COLO829 (cell line): ENCODE measurements at regions not wholly inside any gene's neighbourhood (a gene's known extent, or its start where the extent isn't known, plus 50 kb on each side); places are given as distances from the start of the nearest gene placed in this dataset.

Experiments used
- DNase-seq: peaks from one replicate; pipeline ENCODE4 v3.0.0; 2012; ENCODE audit warnings: low spot score

DNA sequence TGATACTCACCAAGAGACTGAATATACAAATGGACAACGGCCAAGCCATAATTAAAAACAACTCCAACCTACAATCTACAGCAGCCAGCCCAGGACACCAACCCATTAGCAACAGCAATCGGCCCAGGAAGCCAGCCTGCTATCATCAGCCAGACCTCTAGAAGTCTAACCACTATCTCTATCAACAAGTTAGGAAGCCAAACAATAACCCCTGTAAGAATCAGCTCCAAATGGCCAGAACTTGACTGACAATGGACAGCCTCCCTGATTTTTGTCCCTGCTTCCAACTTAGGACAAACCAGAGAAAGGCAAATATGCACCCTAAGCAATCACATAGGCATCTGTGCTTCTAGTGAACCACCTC is 511.8 kb upstream of the JARID2 start:
- no peak for DNase-seq

DNA sequence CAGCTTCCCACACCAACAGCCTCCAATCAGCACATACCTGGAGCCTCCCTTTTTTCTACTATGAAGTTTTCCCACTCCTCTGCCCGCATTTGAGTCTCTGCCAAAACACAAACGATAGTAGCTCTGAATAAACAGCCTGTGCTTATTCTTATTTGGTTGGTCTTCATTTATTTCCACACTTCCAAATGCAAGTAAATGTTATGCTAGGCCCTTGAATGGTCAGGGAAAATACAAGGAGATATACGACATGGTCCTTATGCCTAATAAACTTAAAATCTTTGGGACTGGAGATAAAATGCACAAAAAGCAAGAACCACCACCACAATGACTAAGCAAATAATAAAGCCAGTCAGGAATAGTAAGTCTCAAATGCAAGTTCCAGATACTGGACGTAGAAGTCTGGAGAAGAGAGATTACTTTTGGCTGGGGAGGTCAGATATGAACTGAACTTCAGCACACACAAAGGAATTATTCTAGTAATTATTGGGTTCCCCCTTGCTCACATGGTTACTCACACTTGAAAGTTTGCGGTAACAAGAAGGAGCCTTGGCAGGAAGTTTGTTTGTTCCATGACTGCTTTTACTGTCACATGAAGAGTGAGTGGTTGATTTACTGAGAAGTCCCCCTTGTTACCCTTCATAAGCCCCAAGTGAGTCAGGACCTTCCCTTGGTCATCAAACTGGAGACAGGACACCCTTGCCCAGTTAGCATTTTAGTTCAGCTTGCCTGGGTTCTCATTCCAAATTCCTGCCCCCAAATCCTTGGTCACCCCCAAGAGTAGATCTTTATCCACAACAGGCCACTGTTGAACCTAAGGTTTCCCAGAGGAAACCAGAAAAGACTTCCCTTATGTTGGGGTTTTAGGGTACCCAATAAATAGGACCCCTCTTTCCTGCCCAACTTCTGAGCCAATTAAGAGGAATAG is 511.2 kb upstream of the JARID2 start:
- DNase-seq = peak; percentile 93

DNA sequence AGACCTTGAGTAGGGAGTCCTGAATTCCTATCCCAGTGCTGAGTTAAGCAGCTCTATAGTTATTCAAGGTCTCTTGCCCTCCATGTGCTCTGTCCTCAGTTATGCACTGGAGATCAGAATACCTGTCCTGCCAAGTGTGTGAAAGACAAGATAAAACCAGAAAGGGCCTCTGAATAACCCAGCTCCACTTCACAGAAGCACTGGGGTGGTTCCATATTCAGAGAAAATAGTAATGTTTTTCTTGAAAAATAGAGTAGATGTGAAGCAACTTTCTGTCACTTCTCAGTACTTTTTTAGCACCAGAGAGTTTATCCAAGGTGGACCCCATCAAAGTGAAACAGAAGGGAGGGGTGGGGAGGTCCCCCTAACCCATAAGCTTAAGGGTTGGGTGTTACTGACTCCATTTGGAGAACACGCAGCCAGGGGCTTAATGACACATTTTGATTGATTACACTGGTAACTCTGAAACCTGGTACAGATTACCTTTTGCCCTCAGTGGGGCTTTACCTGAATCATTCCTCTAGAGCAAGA is 509.8 kb upstream of the JARID2 start:
- DNase-seq = no peak

DNA sequence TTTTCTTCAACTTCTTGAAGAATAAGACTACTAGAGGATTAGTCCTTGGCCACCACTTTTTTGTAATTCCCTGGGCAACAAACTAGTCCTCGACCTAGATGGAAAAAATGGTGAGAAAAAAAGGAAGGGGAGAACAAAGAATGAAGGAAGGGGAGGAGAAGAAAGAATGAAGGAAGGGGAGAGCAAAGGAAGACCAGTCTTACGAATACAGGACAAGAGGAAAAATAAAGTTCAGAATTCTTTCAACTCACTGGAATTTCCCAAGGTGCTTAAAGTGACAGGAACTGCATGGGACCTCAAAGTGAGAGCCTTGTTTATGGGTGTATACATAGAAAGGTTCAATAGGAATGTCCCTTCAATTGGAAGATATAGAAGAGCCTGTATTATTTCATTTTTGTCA is 509.3 kb upstream of the JARID2 start:
- no peak for DNase-seq

DNA sequence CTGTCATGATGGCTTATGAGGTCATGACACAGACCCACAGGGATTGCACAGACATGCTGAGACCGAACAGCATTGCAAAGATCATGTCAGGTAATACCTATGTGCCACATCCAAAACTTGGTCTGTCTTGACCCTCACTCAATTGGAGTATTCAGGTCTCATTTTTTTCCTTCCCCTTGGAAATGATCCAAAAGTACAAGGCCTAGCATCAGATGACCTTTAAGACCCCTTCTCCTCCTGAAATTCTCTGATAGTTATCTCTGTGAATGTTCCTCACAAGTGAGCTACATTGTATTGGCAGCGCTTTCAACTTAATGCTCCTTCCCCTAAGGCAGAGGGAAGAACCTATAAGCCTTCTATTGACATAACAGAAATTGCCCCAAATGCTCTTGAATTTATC is 507.4 kb upstream of the JARID2 start:
- no peak for DNase-seq

DNA sequence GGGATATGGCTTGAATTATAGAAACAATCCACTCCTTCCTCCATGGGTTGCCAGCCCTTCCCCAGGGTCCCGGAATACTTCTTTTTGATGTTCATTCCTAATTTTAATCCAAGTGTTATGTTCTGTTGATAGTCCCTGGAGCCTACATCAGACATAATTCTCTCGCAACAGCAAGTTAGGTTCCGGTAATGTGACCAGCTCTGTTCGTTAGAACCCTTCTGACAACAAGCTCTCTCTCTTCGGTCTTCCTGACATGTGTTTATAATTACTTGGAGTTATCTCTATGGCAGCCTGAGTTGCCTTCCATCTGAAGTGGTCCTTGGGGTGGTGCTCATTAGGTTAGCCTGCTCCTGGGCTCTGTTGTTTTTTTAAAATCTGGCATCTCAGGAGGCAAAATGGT is 506.9 kb upstream of the JARID2 start:
- no peak for DNase-seq

DNA sequence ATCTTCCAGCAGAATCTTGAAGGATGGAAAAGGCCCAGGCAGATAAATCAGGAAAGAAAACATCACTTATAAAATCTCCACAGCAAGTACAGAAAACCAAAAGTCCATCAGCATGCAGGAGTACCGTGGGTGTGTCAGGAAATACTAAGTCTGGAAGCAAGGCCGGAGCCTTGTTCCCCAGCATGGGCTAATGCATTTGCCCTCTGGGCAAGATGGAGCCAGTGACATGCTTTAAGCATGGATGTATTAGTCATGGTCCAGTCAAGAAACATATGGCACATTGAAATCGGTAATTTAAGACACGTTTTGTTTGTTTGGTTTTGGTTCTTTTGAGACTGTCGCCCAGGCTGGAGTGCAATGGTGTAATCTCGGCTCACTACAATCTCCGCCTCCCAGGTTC is 506.0 kb upstream of the JARID2 start:
- DNase-seq = no peak

DNA sequence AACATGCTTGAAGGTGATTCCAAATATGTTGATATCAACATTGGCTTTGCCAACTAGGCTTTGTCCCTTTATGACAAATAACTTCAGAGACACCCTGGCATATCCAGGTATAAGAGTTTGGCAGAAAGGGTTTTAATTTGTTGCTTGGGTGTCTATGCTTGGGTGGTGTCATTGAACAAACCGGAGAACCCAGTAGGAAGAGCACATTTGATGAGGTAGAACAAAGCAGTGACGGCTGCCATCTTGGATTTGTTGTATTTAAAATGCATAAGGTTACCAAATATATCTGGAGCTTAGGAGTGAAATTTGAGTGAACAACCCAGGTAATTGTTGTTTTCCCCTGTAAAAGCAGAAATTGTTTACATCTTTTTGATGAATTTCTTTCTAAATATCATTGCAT is 503.7 kb upstream of the JARID2 start:
- DNase-seq = no peak

DNA sequence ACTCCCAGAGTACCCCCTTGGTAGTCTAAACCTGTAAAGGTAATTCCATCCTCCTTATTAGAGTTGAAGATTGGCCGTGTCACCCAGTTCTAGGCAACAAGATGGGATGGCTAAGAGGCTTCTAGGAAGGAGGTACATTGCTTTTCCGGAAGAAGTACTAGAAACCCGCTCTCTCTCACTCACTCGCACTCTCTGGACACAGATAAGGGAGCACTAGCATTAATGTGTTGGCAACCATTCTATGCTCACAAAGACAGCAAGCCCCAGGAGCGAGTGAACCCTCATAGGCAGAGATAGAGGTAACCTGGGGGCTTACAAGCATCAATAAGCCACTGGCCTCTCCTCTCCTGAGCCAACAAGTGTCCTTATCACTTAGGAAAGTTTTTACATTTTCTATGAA is 503.2 kb upstream of the JARID2 start:
- no peak for DNase-seq

DNA sequence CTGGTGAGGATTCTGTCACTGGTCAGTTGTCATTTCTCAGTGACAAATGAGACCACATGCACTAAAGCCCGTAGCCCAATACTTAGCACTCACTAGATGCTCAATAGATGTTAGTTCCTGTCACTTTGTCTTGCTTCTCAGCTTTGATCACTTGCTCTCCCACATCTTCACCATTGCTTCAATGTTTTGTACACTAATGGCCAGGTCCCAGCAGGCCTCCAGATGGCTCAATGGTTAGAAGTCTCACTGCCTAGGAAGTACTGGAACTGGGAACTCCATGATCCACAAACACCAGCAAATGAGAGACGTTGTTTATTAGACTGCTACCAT is 502.8 kb upstream of the JARID2 start:
- no peak for DNase-seq

DNA sequence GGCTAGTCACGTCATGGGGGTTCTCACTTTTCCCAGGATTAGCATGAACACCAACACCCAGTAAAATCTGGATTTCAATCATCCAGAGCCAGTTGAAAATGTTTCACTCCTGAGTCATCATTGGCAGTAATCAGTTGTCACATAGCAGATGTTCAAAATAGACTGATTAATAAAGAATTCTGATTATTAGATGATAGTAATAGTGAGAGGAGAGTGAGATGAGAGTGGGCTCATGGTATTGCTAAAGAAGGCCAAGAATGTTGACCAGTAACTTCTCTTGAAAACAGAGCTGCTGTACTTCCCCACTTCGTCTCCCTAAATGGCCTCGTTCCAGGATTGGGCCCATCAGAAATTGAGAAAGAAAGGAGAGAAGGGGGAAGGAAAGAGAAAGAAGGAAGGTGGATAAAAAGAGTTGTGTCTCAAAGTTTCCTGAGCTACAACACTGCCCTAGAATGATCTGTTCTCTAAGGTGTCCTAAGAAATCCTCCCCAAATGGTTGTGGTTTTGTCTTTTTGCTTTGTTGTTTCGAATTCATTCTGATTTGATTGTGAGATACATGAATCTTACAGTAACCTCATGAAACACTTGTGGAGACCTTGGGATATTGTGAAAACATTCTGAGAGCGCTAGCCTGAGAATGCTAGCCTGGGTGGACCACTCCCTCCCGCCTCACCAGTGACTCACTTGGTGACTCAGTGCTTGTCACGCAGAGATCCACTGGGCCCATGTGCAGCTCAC is 502.2 kb upstream of the JARID2 start:
- DNase-seq = peak; percentile 76

DNA sequence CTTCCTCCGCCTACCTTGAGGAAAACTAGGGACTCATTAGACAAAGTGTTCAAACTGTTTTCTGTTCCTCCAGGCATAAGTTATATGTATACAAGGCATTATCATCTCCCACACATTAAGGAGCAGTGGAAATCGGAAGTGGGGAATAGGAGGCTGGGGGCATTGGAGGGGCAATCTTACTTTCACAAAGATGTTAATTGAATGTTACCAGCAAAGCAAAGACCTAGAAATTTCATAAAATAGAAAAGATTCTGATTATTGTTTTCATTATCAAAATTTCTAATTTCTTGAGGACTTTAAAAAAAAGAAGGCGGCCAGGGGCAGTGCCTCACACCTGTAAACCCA is 501.7 kb upstream of the JARID2 start:
- DNase-seq = no peak

DNA sequence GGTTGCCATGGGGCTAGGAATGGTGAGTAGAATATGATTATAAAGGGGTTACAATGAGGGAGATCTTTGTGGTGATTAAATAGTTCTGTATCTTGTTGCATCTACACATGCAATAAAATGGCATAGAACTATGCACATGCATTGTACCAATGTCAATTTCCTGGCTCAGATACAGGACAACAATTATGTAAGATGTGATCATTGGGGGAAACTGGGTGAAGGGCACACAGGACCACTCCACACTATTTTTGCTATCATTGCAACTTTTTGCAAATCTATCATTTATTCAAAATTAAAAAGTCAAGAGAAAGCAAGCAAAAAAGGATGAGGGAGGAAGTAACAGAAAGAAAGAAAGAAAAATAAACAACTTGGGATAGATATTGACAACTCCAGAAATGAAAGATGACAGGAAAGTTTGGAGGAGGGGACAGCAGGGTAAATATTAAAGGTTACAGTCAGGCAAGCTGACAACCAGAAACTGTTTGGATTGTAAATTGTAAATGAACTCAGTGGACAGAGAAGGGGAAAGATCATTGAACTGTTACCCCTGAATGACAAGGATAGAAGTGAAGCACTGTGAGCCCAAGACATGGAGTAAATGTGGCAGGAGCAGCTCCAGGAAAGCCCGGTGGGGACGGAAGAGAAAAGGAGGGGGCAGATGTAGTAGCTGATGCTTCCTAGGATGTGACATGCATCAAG is 499.6 kb upstream of the JARID2 start:
- DNase-seq = no peak

DNA sequence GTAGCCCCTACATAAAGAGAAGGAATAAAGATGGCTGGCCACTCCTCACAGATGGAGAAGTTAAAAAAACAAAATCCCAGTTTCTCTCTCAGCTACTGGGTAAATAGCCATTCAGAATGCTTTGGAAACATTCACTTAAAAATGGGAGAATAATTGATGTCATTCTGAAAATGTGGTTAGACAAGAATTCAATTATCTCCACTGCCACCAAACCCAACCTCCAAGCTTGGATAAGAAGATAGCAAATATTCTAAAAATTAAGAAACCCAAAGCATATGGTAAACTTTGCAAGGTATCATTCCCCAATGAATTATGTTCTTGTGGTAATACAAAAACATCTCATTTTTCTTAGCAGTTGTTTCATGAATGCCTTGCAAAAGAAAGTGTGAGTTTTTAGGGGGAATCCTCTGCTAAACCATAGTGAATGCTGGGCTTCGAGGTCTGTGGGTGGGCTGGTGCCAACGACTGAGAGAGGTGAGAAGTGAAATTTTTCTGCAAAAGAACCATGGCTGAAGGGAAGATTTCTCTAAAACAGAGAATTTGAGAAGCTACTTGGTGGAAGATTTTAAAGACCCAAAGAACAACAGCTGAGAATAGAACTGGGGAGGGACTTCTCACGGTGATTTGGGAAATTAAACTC is 497.9 kb upstream of the JARID2 start:
- no peak for DNase-seq

DNA sequence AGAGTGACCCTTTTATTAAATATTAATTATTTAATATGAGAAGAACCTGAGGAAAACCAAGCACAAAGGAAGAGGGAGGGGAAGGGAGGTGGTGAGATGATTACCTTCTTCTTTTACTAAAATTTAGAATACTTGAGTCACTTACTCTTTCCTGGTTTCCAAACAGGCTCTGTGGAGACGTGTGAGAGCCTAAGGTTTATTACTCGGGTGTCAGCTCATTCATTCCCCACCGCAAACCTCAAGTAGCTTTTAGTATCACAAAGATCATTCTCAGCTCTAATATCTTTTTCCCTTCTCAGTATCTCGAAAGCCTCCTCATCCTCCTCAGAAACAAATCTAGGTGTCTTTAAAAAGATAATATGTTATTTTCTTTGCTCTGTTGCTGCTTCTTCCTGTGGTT is 497.2 kb upstream of the JARID2 start:
- DNase-seq = no peak

DNA sequence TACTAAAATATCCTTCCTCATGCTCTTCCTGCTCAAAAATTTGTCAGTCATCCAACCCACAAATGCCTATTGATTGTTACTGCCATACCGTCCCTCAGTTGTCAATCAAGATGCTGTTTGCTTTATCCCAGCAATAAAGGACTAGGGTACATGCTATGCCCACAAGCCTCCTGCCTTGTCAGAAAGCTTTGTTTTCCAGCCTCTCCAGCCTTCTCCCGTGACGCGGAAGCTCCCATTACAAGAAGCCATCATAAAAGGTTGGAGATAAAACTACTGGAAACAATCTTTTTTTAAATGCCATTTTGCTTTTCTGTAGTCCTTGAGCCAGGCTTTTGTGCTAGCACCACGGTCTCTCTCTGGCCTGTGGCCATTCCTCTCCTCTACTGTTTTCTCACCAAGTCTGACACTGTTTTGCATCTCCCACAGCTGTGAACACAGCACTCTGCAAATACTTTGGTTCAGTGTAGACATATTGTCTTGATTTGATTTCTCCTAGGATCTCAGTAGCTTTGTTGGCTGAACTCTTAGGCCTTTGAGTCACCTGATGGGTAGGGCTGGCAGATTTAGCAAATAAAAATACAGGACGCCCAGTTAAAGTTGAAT is 495.7 kb upstream of the JARID2 start:
- DNase-seq = no peak

DNA sequence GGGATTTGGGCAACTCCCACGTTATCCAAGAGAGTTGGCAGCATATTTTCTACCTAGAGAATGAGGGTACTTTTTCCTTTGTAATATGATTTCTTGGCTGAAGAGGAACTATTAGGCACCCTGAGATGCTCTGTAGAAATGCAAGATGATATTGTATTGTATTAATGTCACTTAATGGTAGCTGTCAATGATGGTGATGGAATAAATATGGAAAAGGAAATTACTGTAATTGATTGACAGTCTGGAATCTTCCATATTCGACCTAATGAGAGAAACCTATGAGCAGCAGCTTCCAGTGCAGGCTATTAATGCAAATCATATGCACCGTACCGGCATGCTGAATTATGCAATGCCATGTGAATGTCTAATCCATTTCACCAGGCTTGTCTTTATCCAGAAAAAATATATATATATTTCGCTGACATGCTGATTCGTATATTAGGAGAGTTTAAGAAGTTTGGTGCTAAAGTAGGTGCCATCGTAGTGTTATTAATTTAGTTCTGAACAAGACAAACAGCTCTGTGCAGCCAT is 494.2 kb upstream of the JARID2 start:
- DNase-seq = no peak

DNA sequence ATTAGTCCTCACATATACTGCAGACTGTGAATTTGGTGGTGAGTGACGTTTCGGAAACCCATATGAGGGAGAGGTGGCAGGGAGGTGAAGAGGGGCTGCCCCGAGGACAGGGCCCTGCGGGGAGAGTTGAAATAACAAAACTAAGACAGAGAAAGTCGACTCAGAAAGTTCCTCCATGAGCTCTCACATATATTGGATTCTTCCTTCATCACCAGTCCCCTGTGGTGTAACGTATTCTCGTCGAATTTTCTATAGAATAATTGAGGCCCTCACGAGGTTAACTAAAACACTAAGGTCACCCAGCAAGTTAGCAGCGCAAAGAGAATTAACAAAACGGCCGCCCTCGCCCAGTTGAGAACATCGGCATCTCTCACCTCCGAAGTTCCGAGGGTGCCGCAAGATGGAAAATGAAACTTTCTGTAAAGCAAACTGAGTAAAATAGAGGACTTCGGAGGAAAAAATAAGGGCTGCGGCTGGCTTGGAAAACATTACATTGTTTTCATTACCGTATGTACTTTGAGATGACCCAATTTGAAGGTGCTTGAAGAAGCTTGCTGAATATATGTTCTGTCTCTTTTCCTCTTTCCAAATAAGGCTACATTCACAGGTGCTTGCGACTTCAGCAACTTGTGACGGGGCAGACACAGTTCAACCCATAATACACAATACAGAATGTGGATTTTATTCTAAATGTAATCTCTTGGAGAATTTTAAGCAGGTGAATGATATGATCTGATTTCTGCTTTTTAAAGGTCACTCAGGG is 490.9 kb upstream of the JARID2 start:
- no peak for DNase-seq

DNA sequence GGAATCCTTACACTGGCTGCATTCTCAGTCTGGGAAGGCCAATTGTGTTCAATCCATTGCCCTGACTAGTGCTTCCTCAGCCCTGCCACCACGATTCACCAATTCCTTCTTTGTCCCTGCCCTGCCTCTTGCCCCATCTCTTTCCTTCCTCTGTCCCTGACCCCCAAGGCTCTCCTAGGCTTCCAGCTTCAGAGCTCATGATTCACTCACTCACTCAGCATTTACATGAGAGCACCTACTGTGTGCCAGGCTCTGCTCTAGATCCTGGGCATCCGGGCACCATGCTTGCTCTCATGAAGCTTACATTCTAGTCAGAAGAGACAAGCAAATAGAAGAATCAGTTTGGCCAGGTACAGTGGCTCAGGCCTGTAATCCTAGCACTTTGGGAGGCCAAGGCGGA is 489.5 kb upstream of the JARID2 start:
- no peak for DNase-seq

DNA sequence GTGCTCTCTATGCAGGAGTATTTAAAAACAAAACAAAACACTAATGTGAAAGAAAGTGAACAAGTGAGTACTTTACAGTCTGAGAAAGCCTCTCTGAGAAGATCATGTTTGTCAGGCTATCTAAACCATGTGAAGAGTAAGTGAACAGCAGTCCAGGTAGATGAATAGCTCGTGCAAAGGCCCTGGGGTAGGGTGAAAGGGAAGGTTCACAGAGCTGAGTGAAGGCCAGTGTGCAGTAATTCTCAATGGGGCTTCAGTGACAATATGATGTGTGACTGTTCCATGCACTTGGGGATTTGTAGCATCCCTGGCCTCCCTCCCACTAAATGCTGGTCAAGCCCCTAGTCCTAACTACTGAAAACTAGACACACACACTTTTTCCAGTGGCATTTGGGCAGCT is 488.9 kb upstream of the JARID2 start:
- DNase-seq = no peak

DNA sequence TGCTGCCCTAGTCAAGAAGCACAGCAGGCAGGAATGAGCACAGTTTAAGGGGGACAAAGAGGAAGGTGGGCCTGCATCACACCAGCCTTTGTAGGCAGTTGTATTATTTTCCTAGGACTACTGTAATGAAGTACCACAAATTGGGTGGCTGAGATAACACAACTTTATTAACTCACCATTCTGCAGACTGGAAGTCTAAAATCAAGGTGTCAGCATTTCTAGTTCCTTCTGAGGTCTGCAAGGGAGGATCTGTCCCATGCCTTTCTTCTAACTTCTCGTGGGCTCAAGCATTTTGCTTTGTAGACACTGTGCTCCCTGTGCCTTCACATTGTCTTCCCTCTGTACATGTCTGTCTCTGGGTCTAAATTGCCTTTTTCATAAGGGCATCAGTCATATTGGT is 488.5 kb upstream of the JARID2 start:
- no peak for DNase-seq
